ENCODE measurements at regions not wholly inside any gene's neighbourhood (a gene's known extent, or its start where the extent isn't known, plus 50 kb on each side); places are given as distances from the start of the nearest gene placed in this dataset.

DNA sequence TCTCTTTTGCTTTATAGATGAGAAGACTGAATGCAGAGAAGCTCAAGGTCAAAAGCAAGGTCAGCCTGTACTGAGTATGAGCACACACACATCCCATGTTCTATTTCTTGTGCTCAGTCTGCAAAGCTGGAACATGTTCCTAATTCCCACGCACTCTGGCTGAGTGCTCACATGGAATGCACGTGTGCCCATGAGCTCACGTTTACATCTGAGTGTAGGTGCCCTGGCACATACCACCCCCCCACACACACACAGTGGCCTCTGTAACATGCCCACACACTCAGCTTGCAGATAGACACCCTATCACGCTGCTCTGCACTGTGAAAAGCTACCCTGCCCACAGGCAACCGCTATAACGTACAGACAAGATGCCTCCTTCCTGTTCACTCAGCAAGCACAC lies 700.1 kb downstream of the MED13L start:
- Histone ChIP-seq H3K36me3 (ENCODE audit: control insufficient read depth in 4 of 4, insufficient read depth in 4 of 4, low read length in 3 of 4) (no peaks in the 10 kb centered on the region), H3K4me1 (ENCODE audit: control extremely low read depth in 1 of 4, control insufficient read depth in 4 of 4, insufficient read depth in 4 of 4, low read length in 3 of 4) (no peaks in the 10 kb centered on the region), H3K4me3 (ENCODE audit: control insufficient read depth in 1 of 7, extremely low read depth in 1 of 7, insufficient read depth in 4 of 7, low read depth in 2 of 7, low read length in 6 of 7) (no peak overlapping the region), H3K27me3 (replicated peaks in 2 of 5; ENCODE audit: control insufficient read depth in 4 of 5, insufficient read depth in 5 of 5, low read length in 4 of 5) (peaks cover 0 to 6% (median 2%) of the 10 kb centered on the region in 5 experiments), H3K9me3 (ENCODE audit: control extremely low read depth in 1 of 5, control insufficient read depth in 4 of 5, insufficient read depth in 2 of 5, low read depth in 1 of 5, low read length in 4 of 5) (no peaks in the 10 kb centered on the region), H3K27ac (ENCODE audit: insufficient read depth in 1 of 2, low read depth in 1 of 2, low read length in 2 of 2, poor library complexity in 1 of 2, severe bottlenecking in 2 of 2) (no peak overlapping the region)
- ChIA-PET POLR2A (no interaction called here), CTCF (no interaction called here)
- 94% methylated on average over 6 of the region's 6 CpGs for WGBS (ENCODE audit: insufficient coverage)
- no peak for DNase-seq

DNA sequence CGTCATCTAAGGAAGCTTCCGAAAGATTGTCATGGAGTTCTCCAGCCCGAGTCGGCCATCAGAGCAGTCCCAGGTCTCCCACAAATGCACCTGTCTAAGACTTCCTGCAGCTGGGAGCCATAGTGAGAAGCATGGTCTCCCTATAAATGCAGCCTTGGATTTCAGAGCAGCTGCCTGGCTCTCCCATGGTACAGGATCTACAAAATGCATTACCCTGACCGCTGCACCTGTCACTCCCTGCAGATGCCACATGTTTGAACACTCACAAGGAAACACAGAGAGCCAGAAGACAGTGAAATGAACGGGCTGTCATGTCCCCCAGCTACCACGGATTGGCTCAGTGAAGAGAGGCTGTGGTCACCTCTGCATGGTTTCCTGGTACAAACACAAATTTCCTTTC lies 702.7 kb downstream of the MED13L start:
- CTCF ChIA-PET = no interaction called here
- no peaks in the 10 kb centered on the region for H3K36me3 ChIP-seq (ENCODE audit: control insufficient read depth in 4 of 4, insufficient read depth in 4 of 4, low read length in 3 of 4)
- H3K9me3 ChIP-seq (ENCODE audit: control extremely low read depth in 1 of 5, control insufficient read depth in 4 of 5, insufficient read depth in 2 of 5, low read depth in 1 of 5, low read length in 4 of 5) = no peaks in the 10 kb centered on the region
- POLR2A ChIA-PET = interaction anchor here (0.5 kb wide), 1 partner anchor 837 kb away, joined by 5 read pairs; no protein-coding TSS in a partner anchor
- H3K4me1 ChIP-seq (ENCODE audit: control extremely low read depth in 1 of 4, control insufficient read depth in 4 of 4, insufficient read depth in 4 of 4, low read length in 3 of 4) = no peaks in the 10 kb centered on the region
- no peak for DNase-seq
- no peak overlapping the region for H3K4me3 ChIP-seq (ENCODE audit: control insufficient read depth in 1 of 7, extremely low read depth in 1 of 7, insufficient read depth in 4 of 7, low read depth in 2 of 7, low read length in 6 of 7)
- H3K27me3 ChIP-seq (replicated peaks in 2 of 5; ENCODE audit: control insufficient read depth in 4 of 5, insufficient read depth in 5 of 5, low read length in 4 of 5) = peaks cover 0 to 1% (median 0%) of the 10 kb centered on the region in 5 experiments
- no peak overlapping the region for H3K27ac ChIP-seq (ENCODE audit: insufficient read depth in 1 of 2, low read depth in 1 of 2, low read length in 2 of 2, poor library complexity in 1 of 2, severe bottlenecking in 2 of 2)
- 70% methylated on average over 6 of the region's 7 CpGs for WGBS (ENCODE audit: insufficient coverage)

DNA sequence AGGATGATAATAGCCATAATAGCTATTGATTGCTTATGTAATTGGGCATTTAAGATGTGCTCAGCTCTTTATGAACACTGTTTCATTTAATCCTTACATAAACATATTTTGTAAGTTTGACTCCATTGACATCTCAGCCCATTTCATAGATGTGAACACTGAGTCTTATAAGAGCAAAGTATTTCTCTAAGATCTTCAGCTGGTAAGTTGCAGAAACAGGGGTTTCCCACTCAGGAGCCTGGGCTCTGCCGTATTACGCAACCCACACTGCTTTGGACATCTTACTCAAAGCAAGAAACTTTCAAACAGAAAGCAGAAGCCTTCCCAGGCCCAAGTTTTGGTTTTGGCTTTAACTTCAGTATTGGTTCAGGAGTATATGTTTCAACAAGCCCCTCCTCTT lies 705.1 kb downstream of the MED13L start:
- no peak overlapping the region for H3K4me3 ChIP-seq (ENCODE audit: control insufficient read depth in 1 of 7, extremely low read depth in 1 of 7, insufficient read depth in 4 of 7, low read depth in 2 of 7, low read length in 6 of 7)
- ChIA-PET POLR2A (no interaction called here), CTCF (no interaction called here)
- no peaks in the 10 kb centered on the region for H3K27me3 ChIP-seq (replicated peaks in 2 of 5; ENCODE audit: control insufficient read depth in 4 of 5, insufficient read depth in 5 of 5, low read length in 4 of 5)
- H3K9me3 ChIP-seq (ENCODE audit: control extremely low read depth in 1 of 5, control insufficient read depth in 4 of 5, insufficient read depth in 2 of 5, low read depth in 1 of 5, low read length in 4 of 5) = no peaks in the 10 kb centered on the region
- no peak for DNase-seq
- 92% methylated on average over 2 of the region's 2 CpGs for WGBS (ENCODE audit: insufficient coverage)
- H3K27ac ChIP-seq (ENCODE audit: insufficient read depth in 1 of 2, low read depth in 1 of 2, low read length in 2 of 2, poor library complexity in 1 of 2, severe bottlenecking in 2 of 2) = no peak overlapping the region
- no peaks in the 10 kb centered on the region for H3K36me3 ChIP-seq (ENCODE audit: control insufficient read depth in 4 of 4, insufficient read depth in 4 of 4, low read length in 3 of 4)
- no peaks in the 10 kb centered on the region for H3K4me1 ChIP-seq (ENCODE audit: control extremely low read depth in 1 of 4, control insufficient read depth in 4 of 4, insufficient read depth in 4 of 4, low read length in 3 of 4)

DNA sequence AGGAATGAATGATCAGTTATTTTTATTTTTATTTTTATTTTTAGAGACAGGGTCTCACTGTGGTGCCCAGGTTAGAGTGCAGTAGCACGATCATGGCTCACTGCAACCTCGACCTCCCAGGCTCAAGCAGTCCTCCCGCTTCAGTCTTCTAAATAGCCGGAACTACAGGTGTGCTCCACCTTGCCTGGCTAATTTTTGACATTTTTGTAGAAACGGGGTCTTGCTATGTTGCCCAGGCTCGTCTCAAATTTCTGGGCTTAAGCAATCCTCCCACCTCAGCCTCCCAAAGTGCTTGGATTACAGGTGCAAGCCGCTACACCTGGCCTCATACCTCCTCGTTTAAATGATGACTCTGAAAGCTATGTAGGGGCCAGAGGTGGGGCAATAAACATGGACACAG lies 706.0 kb downstream of the MED13L start:
- no peak overlapping the region for H3K4me3 ChIP-seq (ENCODE audit: control insufficient read depth in 1 of 7, extremely low read depth in 1 of 7, insufficient read depth in 4 of 7, low read depth in 2 of 7, low read length in 6 of 7)
- POLR2A ChIA-PET = no interaction called here
- no peak overlapping the region for H3K27ac ChIP-seq (ENCODE audit: insufficient read depth in 1 of 2, low read depth in 1 of 2, low read length in 2 of 2, poor library complexity in 1 of 2, severe bottlenecking in 2 of 2)
- no peaks in the 10 kb centered on the region for H3K36me3 ChIP-seq (ENCODE audit: control insufficient read depth in 4 of 4, insufficient read depth in 4 of 4, low read length in 3 of 4)
- peaks cover 0 to 2% (median 0%) of the 10 kb centered on the region in 5 experiments for H3K27me3 ChIP-seq (replicated peaks in 2 of 5; ENCODE audit: control insufficient read depth in 4 of 5, insufficient read depth in 5 of 5, low read length in 4 of 5)
- 99% methylated on average over 8 of the region's 8 CpGs for WGBS (ENCODE audit: insufficient coverage)
- no peaks in the 10 kb centered on the region for H3K9me3 ChIP-seq (ENCODE audit: control extremely low read depth in 1 of 5, control insufficient read depth in 4 of 5, insufficient read depth in 2 of 5, low read depth in 1 of 5, low read length in 4 of 5)
- CTCF ChIA-PET = no interaction called here
- no peak for DNase-seq
- no peaks in the 10 kb centered on the region for H3K4me1 ChIP-seq (ENCODE audit: control extremely low read depth in 1 of 4, control insufficient read depth in 4 of 4, insufficient read depth in 4 of 4, low read length in 3 of 4)

DNA sequence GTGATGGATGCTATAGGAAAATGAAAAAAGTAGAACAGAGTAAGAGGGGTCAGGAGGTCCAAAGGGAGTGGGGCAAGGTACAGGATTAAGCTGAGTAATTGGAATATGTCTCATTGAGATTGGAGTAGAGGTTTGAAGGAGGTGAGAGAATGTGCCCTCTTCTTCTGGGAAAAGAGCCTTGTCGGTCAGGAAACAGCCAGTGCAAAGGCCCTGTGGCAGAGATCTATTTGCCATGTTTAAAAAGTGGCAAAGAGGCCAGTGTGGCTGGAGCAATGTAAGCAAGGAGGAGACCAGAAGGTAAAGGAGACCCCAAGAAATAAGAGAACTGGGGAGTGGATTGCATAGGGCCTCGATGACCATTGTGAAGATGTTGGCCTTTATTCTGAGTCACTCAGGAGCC lies 706.5 kb downstream of the MED13L start:
- WGBS (ENCODE audit: insufficient coverage) = 100% methylated on average over 2 of the region's 2 CpGs
- Histone ChIP-seq H3K4me1 (ENCODE audit: control extremely low read depth in 1 of 4, control insufficient read depth in 4 of 4, insufficient read depth in 4 of 4, low read length in 3 of 4) (no peaks in the 10 kb centered on the region), H3K9me3 (ENCODE audit: control extremely low read depth in 1 of 5, control insufficient read depth in 4 of 5, insufficient read depth in 2 of 5, low read depth in 1 of 5, low read length in 4 of 5) (no peaks in the 10 kb centered on the region), H3K27me3 (replicated peaks in 2 of 5; ENCODE audit: control insufficient read depth in 4 of 5, insufficient read depth in 5 of 5, low read length in 4 of 5) (peaks cover 0 to 2% (median 0%) of the 10 kb centered on the region in 5 experiments), H3K4me3 (ENCODE audit: control insufficient read depth in 1 of 7, extremely low read depth in 1 of 7, insufficient read depth in 4 of 7, low read depth in 2 of 7, low read length in 6 of 7) (no peak overlapping the region), H3K36me3 (ENCODE audit: control insufficient read depth in 4 of 4, insufficient read depth in 4 of 4, low read length in 3 of 4) (no peaks in the 10 kb centered on the region), H3K27ac (ENCODE audit: insufficient read depth in 1 of 2, low read depth in 1 of 2, low read length in 2 of 2, poor library complexity in 1 of 2, severe bottlenecking in 2 of 2) (no peak overlapping the region)
- no peak for DNase-seq
- ChIA-PET POLR2A (no interaction called here), CTCF (no interaction called here)

DNA sequence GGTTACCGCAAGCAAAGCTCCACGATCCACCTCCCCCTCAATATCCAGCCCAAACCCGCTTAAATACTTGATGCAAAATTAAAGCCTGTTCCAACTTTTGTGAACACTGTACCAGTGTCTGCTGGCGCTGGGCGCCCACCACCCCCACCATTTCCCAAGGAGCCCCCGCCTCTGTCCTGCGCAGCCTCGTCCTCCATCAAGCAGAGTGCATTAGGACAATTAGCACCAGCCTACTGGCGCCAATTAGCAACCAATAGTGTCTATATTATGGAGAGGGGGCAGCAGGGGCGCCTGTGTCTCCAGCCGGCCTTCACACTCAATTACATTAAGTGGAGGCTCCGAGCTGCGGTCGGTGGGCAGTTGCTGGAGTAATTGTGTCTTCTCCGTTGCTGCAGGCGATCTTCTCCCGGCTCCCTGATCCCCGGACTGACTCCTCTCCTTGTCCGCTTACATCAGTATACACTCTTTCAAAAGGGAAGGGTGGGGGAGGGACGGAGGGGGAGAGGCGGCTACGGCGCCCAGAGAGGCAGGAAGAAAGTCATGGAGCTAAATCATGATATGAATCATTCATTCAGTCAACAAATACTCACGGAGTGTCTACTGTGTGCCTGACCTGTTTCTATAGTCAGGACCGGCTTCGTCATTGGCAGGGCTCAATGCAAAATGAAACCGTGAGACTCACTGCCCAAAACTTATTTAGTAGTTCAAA lies 707.3 kb downstream of the MED13L start:
- ChIA-PET CTCF (no interaction called here), POLR2A (no interaction called here)
- Histone ChIP-seq H3K4me1 (ENCODE audit: control extremely low read depth in 1 of 4, control insufficient read depth in 4 of 4, insufficient read depth in 4 of 4, low read length in 3 of 4) (no peaks in the 10 kb centered on the region), H3K36me3 (ENCODE audit: control insufficient read depth in 4 of 4, insufficient read depth in 4 of 4, low read length in 3 of 4) (no peaks in the 10 kb centered on the region), H3K27me3 (replicated peaks in 2 of 5; ENCODE audit: control insufficient read depth in 4 of 5, insufficient read depth in 5 of 5, low read length in 4 of 5) (peaks cover 0 to 2% (median 0%) of the 10 kb centered on the region in 5 experiments), H3K4me3 (ENCODE audit: control insufficient read depth in 1 of 7, extremely low read depth in 1 of 7, insufficient read depth in 4 of 7, low read depth in 2 of 7, low read length in 6 of 7) (no peak overlapping the region), H3K27ac (ENCODE audit: insufficient read depth in 1 of 2, low read depth in 1 of 2, low read length in 2 of 2, poor library complexity in 1 of 2, severe bottlenecking in 2 of 2) (no peak overlapping the region), H3K9me3 (ENCODE audit: control extremely low read depth in 1 of 5, control insufficient read depth in 4 of 5, insufficient read depth in 2 of 5, low read depth in 1 of 5, low read length in 4 of 5) (no peaks in the 10 kb centered on the region)
- no peak for DNase-seq
- WGBS (ENCODE audit: insufficient coverage) = 91% methylated on average over 12 of the region's 27 CpGs

DNA sequence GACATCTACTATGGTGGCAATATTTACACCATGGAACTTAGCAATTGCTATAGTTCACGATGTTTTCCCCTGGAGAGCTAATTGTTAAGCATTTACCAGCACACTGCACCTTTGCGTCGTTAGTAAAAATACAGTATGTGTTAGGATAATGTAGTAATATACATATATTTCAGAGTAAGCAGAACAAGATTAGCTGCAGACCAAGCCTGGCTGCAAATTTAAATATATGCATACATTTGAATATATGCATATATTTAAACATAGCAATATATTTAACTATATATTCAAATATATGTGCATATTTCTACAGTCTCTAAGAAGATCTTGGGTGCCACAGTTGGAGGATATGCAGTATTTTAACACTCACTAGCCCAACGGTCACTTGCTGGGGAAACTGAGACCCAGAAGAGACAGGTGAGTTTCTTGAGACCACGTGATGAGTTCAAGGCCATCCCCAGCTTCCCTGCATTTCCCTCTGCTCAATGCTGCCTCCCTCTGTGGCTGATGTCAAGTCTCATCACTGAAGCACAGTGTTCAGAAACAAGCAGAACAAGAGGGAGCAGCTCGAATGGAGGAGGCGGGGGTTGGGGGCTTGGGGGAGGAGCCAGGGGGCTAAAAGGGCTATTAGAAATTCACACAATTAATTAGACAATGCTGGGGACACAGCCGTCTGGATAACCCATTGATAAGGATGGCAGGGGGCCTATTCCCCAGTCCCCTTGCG lies 708.0 kb downstream of the MED13L start:
- DNase-seq = no peak
- Histone ChIP-seq H3K4me3 (ENCODE audit: control insufficient read depth in 1 of 7, extremely low read depth in 1 of 7, insufficient read depth in 4 of 7, low read depth in 2 of 7, low read length in 6 of 7) (no peak overlapping the region), H3K9me3 (ENCODE audit: control extremely low read depth in 1 of 5, control insufficient read depth in 4 of 5, insufficient read depth in 2 of 5, low read depth in 1 of 5, low read length in 4 of 5) (no peaks in the 10 kb centered on the region), H3K4me1 (ENCODE audit: control extremely low read depth in 1 of 4, control insufficient read depth in 4 of 4, insufficient read depth in 4 of 4, low read length in 3 of 4) (no peaks in the 10 kb centered on the region), H3K27me3 (replicated peaks in 2 of 5; ENCODE audit: control insufficient read depth in 4 of 5, insufficient read depth in 5 of 5, low read length in 4 of 5) (peaks cover 0 to 4% (median under 1%) of the 10 kb centered on the region in 5 experiments), H3K36me3 (ENCODE audit: control insufficient read depth in 4 of 4, insufficient read depth in 4 of 4, low read length in 3 of 4) (no peaks in the 10 kb centered on the region), H3K27ac (ENCODE audit: insufficient read depth in 1 of 2, low read depth in 1 of 2, low read length in 2 of 2, poor library complexity in 1 of 2, severe bottlenecking in 2 of 2) (no peak overlapping the region)
- CTCF ChIA-PET = no interaction called here
- POLR2A ChIA-PET = no interaction called here
- 62% methylated on average over 3 of the region's 9 CpGs for WGBS (ENCODE audit: insufficient coverage)
